H9 (cell line): ENCODE measurements at regions not wholly inside any gene's neighbourhood (a gene's known extent, or its start where the extent isn't known, plus 50 kb on each side); places are given as distances from the start of the nearest gene placed in this dataset.

Experiments
- DNase-seq: peaks from one replicate; pipeline ENCODE4 v3.0.0-alpha.2; 2017
- H2AFZ ChIP-seq: one replicate; pipeline ENCODE4 v1.6.1; 2013; ENCODE audit warnings: mild to moderate bottlenecking, low read length, control low read depth, moderate library complexity
- H2AK5ac ChIP-seq: 2 replicates; pipeline ENCODE4 v1.6.1; 2013; ENCODE audit warnings: low read length, control low read depth, mixed read lengths; ENCODE audit not compliant: insufficient read length
- H2BK120ac ChIP-seq: one replicate; pipeline ENCODE4 v1.6.1; 2013; ENCODE audit warnings: low read depth, mild to moderate bottlenecking, low read length, control low read depth, inconsistent platforms; ENCODE audit not compliant: poor library complexity, severe bottlenecking
- H2BK12ac ChIP-seq: 2 replicates; pipeline ENCODE4 v1.6.1; 2013; ENCODE audit warnings: low read length, control low read depth, mixed read lengths, low read depth; ENCODE audit not compliant: insufficient read length
- H2BK15ac ChIP-seq: 2 replicates; pipeline ENCODE4 v1.6.1; 2013; ENCODE audit warnings: low read depth, low read length, control low read depth
- H2BK20ac ChIP-seq: one replicate; pipeline ENCODE4 v1.6.1; 2013; ENCODE audit warnings: low read depth, mild to moderate bottlenecking, low read length, control low read depth, inconsistent platforms; ENCODE audit not compliant: poor library complexity, severe bottlenecking
- H2BK5ac ChIP-seq: 2 replicates; pipeline ENCODE4 v1.6.1; 2013; ENCODE audit warnings: low read length, control low read depth, mixed read lengths; ENCODE audit not compliant: insufficient read length
- H3K14ac ChIP-seq: 2 replicates; pipeline ENCODE4 v1.6.1; 2013; ENCODE audit warnings: low read length, control low read depth; ENCODE audit not compliant: insufficient read depth
- H3K18ac ChIP-seq: 2 replicates; pipeline ENCODE4 v1.6.1; 2013; ENCODE audit warnings: low read depth, mild to moderate bottlenecking, mixed read lengths, low read length, control low read depth; ENCODE audit not compliant: insufficient read length
- H3K23ac ChIP-seq: 2 replicates; pipeline ENCODE4 v1.6.1; 2013; ENCODE audit warnings: low read length, control low read depth, mixed read lengths, low read depth; ENCODE audit not compliant: insufficient read length
- H3K23me2 ChIP-seq: 2 replicates; pipeline ENCODE4 v1.6.1; 2013; ENCODE audit warnings: low read depth, mild to moderate bottlenecking, mixed read lengths, low read length, control low read depth; ENCODE audit not compliant: insufficient read length, poor library complexity, severe bottlenecking
- H3K27ac ChIP-seq: 2 replicates; pipeline ENCODE4 v1.5.1; 2013; ENCODE audit warnings: low read length, control low read depth, mixed read lengths, low read depth; ENCODE audit not compliant: insufficient read length
- H3K27me3 ChIP-seq: 2 replicates; pipeline ENCODE4 v1.6.1; 2013; ENCODE audit warnings: low read length, control low read depth, inconsistent platforms; ENCODE audit not compliant: insufficient read depth
- H3K4ac ChIP-seq: 2 replicates; pipeline ENCODE4 v1.6.1; 2013; ENCODE audit warnings: low read depth, mild to moderate bottlenecking, control low read depth, inconsistent platforms, low read length, moderate library complexity
- H3K4me1 ChIP-seq: 2 replicates; pipeline ENCODE4 v1.6.1; 2013; ENCODE audit warnings: low read length, control low read depth, inconsistent platforms; ENCODE audit not compliant: insufficient read depth
- H3K4me2 ChIP-seq: 2 replicates; pipeline ENCODE4 v1.6.1; 2013; ENCODE audit warnings: low read length, control low read depth, mixed read lengths; ENCODE audit not compliant: insufficient read length, insufficient read depth
- H3K56ac ChIP-seq: 2 replicates; pipeline ENCODE4 v1.6.1; 2013; ENCODE audit warnings: low read depth, mild to moderate bottlenecking, mixed read lengths, low read length, control low read depth; ENCODE audit not compliant: insufficient read length
- H3K79me1 ChIP-seq: 2 replicates; pipeline ENCODE4 v1.6.1; 2013; ENCODE audit warnings: low read depth, mild to moderate bottlenecking, moderate library complexity, low read length, control low read depth, inconsistent platforms; ENCODE audit not compliant: insufficient read depth, poor library complexity, severe bottlenecking
- H3K79me2 ChIP-seq: 2 replicates; pipeline ENCODE4 v1.6.1; 2013; ENCODE audit warnings: low read length, control low read depth, inconsistent platforms; ENCODE audit not compliant: insufficient read depth
- H3K9ac ChIP-seq: 2 replicates; pipeline ENCODE4 v1.6.1; 2013; ENCODE audit warnings: low read length, control low read depth, mixed read lengths; ENCODE audit not compliant: insufficient read length; ENCODE audit errors: extremely low read depth
- H3K9me3 ChIP-seq: one replicate; pipeline ENCODE4 v1.6.1; 2013; ENCODE audit warnings: low read depth, low read length, inconsistent platforms; ENCODE audit not compliant: control insufficient read depth
- H3T11ph ChIP-seq: one replicate; pipeline ENCODE4 v1.6.1; 2013; ENCODE audit warnings: mild to moderate bottlenecking, low read length, control low read depth, inconsistent platforms
- H4K20me1 ChIP-seq: one replicate; pipeline ENCODE4 v1.6.1; 2013; ENCODE audit not compliant: control insufficient read depth, insufficient read length, insufficient read depth
- H4K5ac ChIP-seq: 2 replicates; pipeline ENCODE4 v1.6.1; 2013; ENCODE audit warnings: low read depth, mild to moderate bottlenecking, mixed read lengths, low read length, control low read depth; ENCODE audit not compliant: insufficient read length
- H4K8ac ChIP-seq: replicated peaks from 2 replicates; pipeline ENCODE4 v1.6.1; 2013; ENCODE audit warnings: low read length, control low read depth, mixed read lengths, low read depth; ENCODE audit not compliant: insufficient read length
- H4K91ac ChIP-seq: 2 replicates; pipeline ENCODE4 v1.6.1; 2013; ENCODE audit warnings: low read depth, mild to moderate bottlenecking, moderate library complexity, mixed read lengths, low read length, control low read depth; ENCODE audit not compliant: insufficient read length
- H3K27ac Mint-ChIP-seq, 3 experiments: 2 replicates in 2 of 3; 3 replicates in 1 of 3; pipeline ENCODE4 v1.8.0; 2020 to 2021; ENCODE audit warnings: mixed read lengths in 3 of 3, mild to moderate bottlenecking in 1 of 3, moderate library complexity in 1 of 3
- H3K27me3 Mint-ChIP-seq: 2 replicates; pipeline ENCODE4 v1.8.0; 2021; ENCODE audit warnings: low read depth, mild to moderate bottlenecking, moderate library complexity, mixed read lengths
- H3K36me3 Mint-ChIP-seq, 3 experiments: 2 replicates in 2 of 3; 3 replicates in 1 of 3; pipeline ENCODE4 v1.8.0; 2020 to 2021; ENCODE audit warnings: low read depth in 3 of 3, mixed read lengths in 3 of 3; ENCODE audit not compliant: insufficient read depth in 1 of 3
- H3K4me1 Mint-ChIP-seq, 2 experiments: 2 replicates each; pipeline ENCODE4 v1.8.0; 2020; ENCODE audit warnings: mixed read lengths in 2 of 2
- H3K4me3 Mint-ChIP-seq, 2 experiments: 2 replicates in 1 of 2; 3 replicates in 1 of 2; pipeline ENCODE4 v1.8.0; 2020 to 2021; ENCODE audit warnings: mild to moderate bottlenecking in 2 of 2, mixed read lengths in 2 of 2, moderate library complexity in 1 of 2
- H3K9me3 Mint-ChIP-seq, 2 experiments: 2 replicates in 1 of 2; 3 replicates in 1 of 2; pipeline ENCODE4 v1.8.0; 2020; ENCODE audit warnings: mild to moderate bottlenecking in 2 of 2, mixed read lengths in 2 of 2, moderate library complexity in 1 of 2
- WGBS: extraction: QIAGEN DNeasy Blood & Tissue Kit; methylation state at CpG from one replicate; pipeline ENCODE4 v1.1.7; 2013; ENCODE audit warnings: missing lambda C conversion rate, low lambda C conversion rate, mixed read lengths; ENCODE audit not compliant: insufficient read length; ENCODE audit errors: extremely low coverage; 5-methylcytosine and 5-hydroxymethylcytosine counted together
- TF ChIP-seq, protein P1 (sequence below): fragments of 200-600 bp; sonication (generic); conservative IDR thresholded peaks from 3 replicates; pipeline ENCODE4 v1.8.0; 2021; ENCODE audit warnings: antibody characterized with exemption, mild to moderate bottlenecking

DNA sequence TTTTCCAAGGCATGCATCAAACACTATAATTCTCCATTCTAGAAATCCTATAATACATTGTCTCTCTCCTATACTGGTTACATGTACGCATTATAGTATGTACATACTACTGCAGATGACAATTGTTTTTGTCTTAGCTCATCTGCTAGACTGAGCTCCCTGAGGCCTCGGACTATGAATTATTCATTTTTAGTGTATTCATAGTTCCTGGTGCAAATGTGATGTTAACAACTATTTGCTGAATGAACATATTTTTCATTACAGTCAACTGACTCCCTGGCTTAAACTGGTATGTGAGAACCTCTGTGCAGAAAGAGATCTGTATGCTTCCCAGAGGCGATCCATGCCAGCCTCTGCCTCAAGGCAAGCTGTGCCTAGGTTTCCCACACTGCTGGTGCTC, 91.8 kb upstream of the PARP11 start:
- Mint-ChIP-seq H3K4me1 (peaks cover 21 to 28% of the 10 kb centered on the region in 2 experiments), H3K4me3 (no peak overlapping the region)
- H3K4me1 ChIP-seq, result no peaks in the 10 kb centered on the region

More for the DNA sequence above, 91.8 kb upstream of the PARP11 start:
- Histone ChIP-seq H3K23me2 (no peaks in the 10 kb centered on the region), H2AK5ac (no peak overlapping the region), H4K8ac (no peak overlapping the region), H2BK120ac (no peak overlapping the region), H3K18ac (no peak overlapping the region), H2BK15ac (no peak overlapping the region), H2BK12ac (no peak overlapping the region), H3T11ph (no peak overlapping the region), H2AFZ (no peak overlapping the region), H3K27me3 (no peaks in the 10 kb centered on the region), H4K91ac (no peak overlapping the region), H3K4me2 (no peak overlapping the region), H3K9me3 (no peaks in the 10 kb centered on the region), H2BK20ac (no peak overlapping the region), H3K56ac (no peak overlapping the region), H3K79me2 (no peaks in the 10 kb centered on the region), H3K27ac (no peak overlapping the region), H3K23ac (no peak overlapping the region), H2BK5ac (no peak overlapping the region), H3K79me1 (no peaks in the 10 kb centered on the region), H4K5ac (no peak overlapping the region), H3K14ac (no peak overlapping the region), H3K9ac (no peak overlapping the region), H3K4ac (no peak overlapping the region), H4K20me1 (no peaks in the 10 kb centered on the region)
- DNase-seq, result no peak
- TF ChIP-seq, protein P1, sequence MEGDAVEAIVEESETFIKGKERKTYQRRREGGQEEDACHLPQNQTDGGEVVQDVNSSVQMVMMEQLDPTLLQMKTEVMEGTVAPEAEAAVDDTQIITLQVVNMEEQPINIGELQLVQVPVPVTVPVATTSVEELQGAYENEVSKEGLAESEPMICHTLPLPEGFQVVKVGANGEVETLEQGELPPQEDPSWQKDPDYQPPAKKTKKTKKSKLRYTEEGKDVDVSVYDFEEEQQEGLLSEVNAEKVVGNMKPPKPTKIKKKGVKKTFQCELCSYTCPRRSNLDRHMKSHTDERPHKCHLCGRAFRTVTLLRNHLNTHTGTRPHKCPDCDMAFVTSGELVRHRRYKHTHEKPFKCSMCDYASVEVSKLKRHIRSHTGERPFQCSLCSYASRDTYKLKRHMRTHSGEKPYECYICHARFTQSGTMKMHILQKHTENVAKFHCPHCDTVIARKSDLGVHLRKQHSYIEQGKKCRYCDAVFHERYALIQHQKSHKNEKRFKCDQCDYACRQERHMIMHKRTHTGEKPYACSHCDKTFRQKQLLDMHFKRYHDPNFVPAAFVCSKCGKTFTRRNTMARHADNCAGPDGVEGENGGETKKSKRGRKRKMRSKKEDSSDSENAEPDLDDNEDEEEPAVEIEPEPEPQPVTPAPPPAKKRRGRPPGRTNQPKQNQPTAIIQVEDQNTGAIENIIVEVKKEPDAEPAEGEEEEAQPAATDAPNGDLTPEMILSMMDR, result no peak
- no peak overlapping the region; a peak in 1 of 7 replicates for H3K27ac Mint-ChIP-seq
- H3K36me3 Mint-ChIP-seq, result no peaks in the 10 kb centered on the region
- no CpG with 5 or more reads among the region's 3 CpGs for whole genome bisulfite sequencing
- no peaks in the 10 kb centered on the region for H3K9me3 Mint-ChIP-seq
- peaks cover 1% of the 10 kb centered on the region for H3K27me3 Mint-ChIP-seq
